Chondrocyte (in vitro differentiated cells): ENCODE measurements at regions not wholly inside any gene's neighbourhood (a gene's known extent, or its start where the extent isn't known, plus 50 kb on each side); places are given as distances from the start of the nearest gene placed in this dataset.

Experiments
- DNase-seq: peaks from one replicate; pipeline ENCODE4 v3.0.0; 2021; ENCODE audit warnings: mixed read lengths, low spot score
- H3K27ac Mint-ChIP-seq: one replicate; pipeline ENCODE4 v1.8.0; 2021; ENCODE audit warnings: mild to moderate bottlenecking, moderate library complexity, mixed read lengths; ENCODE audit not compliant: unreplicated experiment
- H3K27me3 Mint-ChIP-seq: 2 replicates; pipeline ENCODE4 v1.8.0; 2021; ENCODE audit warnings: low read depth, mixed read lengths
- H3K36me3 Mint-ChIP-seq: 2 replicates; pipeline ENCODE4 v1.8.0; 2021; ENCODE audit warnings: low read depth, mixed read lengths
- H3K4me1 Mint-ChIP-seq: 2 replicates; pipeline ENCODE4 v1.8.0; 2021; ENCODE audit warnings: low read depth, mild to moderate bottlenecking, mixed read lengths
- H3K4me3 Mint-ChIP-seq: one replicate; pipeline ENCODE4 v1.8.0; 2021; ENCODE audit warnings: mild to moderate bottlenecking, moderate library complexity, mixed read lengths; ENCODE audit not compliant: unreplicated experiment
- H3K9me3 Mint-ChIP-seq: 2 replicates; pipeline ENCODE4 v1.8.0; 2021; ENCODE audit warnings: low read depth, mixed read lengths
- TF ChIP-seq, protein P1 (sequence below): fragments of 200-600 bp; sonication (generic); IDR thresholded peaks from 2 replicates; pipeline ENCODE4 v1.5.0; 2021; ENCODE audit warnings: antibody characterized with exemption, mild to moderate bottlenecking, moderate library complexity

DNA sequence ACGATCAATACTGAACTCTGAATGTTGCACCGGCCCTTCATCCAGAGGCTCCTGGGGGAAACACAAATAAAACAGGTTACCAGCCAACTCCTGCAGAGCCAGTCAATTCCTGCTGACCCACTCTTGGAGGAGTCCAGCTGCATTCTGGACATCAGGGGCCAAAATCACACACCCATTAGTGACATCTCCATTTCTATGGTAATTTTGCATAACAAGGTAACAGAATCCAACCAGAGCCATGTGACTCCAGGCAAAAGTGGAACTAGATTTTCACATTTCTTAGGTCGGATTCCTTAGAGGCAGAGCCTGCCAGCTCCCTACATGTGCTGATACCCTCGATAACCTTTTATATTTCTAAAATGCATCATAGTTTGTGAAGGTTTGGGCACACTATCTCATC is 119.2 kb upstream of the CTNNB1 start:
- Mint-ChIP-seq H3K4me3 (no peak overlapping the region), H3K27ac (no peak overlapping the region), H3K36me3 (no peaks in the 10 kb centered on the region)

DNA sequence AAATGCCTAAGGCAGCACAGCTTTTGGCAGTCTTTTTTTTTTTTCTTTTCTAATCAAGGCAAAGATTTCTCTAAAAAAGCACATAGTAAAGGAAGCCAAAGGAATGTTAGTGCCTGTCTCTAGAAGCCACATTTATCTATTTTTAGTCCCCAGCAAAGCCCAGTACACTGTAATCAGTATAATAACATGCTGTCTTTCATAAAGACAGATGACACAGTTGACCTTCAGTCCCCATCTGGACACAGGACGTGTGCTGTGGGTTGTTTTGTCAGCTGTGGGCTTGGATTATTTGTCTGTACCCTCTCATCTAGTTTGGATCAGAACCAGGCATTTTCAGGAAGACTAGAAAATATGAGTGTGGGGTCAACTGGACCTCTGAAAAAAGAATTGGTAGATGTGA is 110.4 kb upstream of the CTNNB1 start:
- DNase-seq: no peak
- no peaks in the 10 kb centered on the region for H3K27me3 Mint-ChIP-seq
- no peak overlapping the region for H3K27ac Mint-ChIP-seq
- no peaks in the 10 kb centered on the region for H3K9me3 Mint-ChIP-seq
- no peak overlapping the region for H3K4me3 Mint-ChIP-seq
- no peaks in the 10 kb centered on the region for H3K36me3 Mint-ChIP-seq
- TF ChIP-seq, protein P1, sequence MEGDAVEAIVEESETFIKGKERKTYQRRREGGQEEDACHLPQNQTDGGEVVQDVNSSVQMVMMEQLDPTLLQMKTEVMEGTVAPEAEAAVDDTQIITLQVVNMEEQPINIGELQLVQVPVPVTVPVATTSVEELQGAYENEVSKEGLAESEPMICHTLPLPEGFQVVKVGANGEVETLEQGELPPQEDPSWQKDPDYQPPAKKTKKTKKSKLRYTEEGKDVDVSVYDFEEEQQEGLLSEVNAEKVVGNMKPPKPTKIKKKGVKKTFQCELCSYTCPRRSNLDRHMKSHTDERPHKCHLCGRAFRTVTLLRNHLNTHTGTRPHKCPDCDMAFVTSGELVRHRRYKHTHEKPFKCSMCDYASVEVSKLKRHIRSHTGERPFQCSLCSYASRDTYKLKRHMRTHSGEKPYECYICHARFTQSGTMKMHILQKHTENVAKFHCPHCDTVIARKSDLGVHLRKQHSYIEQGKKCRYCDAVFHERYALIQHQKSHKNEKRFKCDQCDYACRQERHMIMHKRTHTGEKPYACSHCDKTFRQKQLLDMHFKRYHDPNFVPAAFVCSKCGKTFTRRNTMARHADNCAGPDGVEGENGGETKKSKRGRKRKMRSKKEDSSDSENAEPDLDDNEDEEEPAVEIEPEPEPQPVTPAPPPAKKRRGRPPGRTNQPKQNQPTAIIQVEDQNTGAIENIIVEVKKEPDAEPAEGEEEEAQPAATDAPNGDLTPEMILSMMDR: no peak
- peaks cover 19% of the 10 kb centered on the region for H3K4me1 Mint-ChIP-seq

More for the DNA sequence above, 119.2 kb upstream of the CTNNB1 start:
- H3K9me3 Mint-ChIP-seq: no peaks in the 10 kb centered on the region
- H3K4me1 Mint-ChIP-seq: peaks cover 5% of the 10 kb centered on the region
- TF ChIP-seq, protein P1: no peak
- H3K27me3 Mint-ChIP-seq: peaks cover 7% of the 10 kb centered on the region
- DNase-seq: no peak

DNA sequence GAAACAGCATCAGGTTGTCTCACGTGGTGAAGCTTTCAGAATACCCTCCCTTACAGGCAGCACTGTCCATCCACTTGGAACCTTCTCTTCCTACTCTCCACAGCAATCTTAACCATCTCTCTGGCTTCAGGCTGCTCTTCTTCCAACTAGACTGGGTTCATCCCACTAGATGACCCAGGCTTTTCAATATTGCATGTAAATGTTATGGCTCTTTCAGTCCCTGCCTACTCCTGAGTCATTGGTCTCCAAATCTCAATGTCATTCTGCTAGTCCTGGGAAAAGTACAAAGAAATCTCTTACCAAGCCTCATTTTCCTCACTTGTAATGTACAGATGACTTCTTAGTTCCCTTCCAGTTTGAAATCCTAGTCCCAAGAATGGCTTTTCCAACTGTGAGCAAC is 109.7 kb upstream of the CTNNB1 start:
- TF ChIP-seq, protein P1: no peak
- DNase-seq: no peak
- Mint-ChIP-seq H3K27me3 (no peaks in the 10 kb centered on the region), H3K27ac (no peak overlapping the region), H3K4me1 (peaks cover 18% of the 10 kb centered on the region), H3K4me3 (no peak overlapping the region), H3K9me3 (no peaks in the 10 kb centered on the region), H3K36me3 (no peaks in the 10 kb centered on the region)

DNA sequence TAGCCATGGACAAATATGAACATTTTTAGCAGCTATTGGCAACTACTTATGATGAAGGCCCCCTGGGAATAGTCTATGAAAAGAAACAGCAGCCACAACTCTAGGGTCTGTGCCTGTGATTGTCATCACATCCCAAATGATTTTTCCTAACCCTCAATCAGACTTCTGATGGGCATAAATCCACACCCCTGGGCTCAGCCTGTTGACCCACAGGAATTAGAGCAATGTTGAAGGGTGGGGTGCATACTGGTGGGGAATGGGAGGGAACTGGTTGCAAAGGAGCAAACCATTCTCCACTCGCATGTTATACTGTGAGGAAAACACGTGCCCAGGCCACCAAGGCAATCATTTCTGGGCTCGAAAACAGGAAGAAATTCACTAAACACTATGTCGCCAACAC is 106.5 kb upstream of the CTNNB1 start:
- Mint-ChIP-seq H3K27me3 (no peaks in the 10 kb centered on the region), H3K36me3 (no peaks in the 10 kb centered on the region), H3K4me3 (no peak overlapping the region), H3K9me3 (no peaks in the 10 kb centered on the region), H3K4me1 (peaks cover 18% of the 10 kb centered on the region), H3K27ac (no peak overlapping the region)
- TF ChIP-seq, protein P1: no peak
- no peak for DNase-seq

DNA sequence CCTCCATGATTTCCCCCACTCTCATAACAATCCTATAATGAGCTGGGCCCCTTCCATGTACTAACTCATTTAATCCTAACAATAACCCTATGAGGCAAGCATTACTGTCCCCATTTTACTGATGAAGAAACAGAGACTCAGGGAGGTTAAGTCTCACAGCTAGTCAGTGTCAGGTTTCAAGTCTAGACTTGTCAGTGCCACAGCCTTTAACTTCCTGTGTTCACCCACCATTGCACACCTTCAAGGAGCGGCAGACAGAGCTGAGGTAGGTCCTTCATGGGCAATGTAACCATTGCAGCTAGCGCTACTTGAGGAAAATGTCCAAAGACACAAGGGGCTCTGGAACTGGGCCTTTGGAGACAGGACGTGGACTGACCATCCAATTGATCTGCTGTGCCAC is 105.8 kb upstream of the CTNNB1 start:
- TF ChIP-seq, protein P1: no peak
- DNase-seq: no peak
- Mint-ChIP-seq H3K9me3 (no peaks in the 10 kb centered on the region), H3K27ac (no peak overlapping the region), H3K36me3 (no peaks in the 10 kb centered on the region), H3K27me3 (no peaks in the 10 kb centered on the region), H3K4me1 (peaks cover 15% of the 10 kb centered on the region), H3K4me3 (no peak overlapping the region)
